Putamen (tissue), 1 donor: ENCODE measurements at regions not wholly inside any gene's neighbourhood (a gene's known extent, or its start where the extent isn't known, plus 50 kb on each side); places are given as distances from the start of the nearest gene placed in this dataset.

Experiments
- DNase-seq: peaks from one replicate; pipeline ENCODE4 v3.0.0-alpha.2; 2016; ENCODE audit warnings: low spot score

DNA sequence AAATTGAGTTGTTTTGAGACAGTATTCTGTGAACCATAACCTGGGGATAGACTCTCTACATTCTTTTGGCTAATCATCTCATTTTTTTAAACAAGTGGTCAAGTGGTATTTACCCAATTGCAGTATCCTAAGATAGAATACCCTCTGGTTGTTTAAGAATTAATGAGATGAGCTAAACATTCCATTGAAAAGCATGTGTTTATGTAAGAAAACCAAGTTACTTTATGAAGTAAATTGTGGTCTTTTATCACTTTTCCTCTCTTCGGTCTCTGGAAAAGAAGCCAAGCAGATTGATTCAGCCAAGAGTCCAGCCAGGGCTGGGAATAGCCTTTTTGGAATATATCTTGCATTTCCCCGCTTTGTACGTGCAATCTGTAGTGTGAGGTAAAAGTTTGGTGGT, 185.7 kb upstream of the TOPAZ1 start:
- no peak for DNase-seq

DNA sequence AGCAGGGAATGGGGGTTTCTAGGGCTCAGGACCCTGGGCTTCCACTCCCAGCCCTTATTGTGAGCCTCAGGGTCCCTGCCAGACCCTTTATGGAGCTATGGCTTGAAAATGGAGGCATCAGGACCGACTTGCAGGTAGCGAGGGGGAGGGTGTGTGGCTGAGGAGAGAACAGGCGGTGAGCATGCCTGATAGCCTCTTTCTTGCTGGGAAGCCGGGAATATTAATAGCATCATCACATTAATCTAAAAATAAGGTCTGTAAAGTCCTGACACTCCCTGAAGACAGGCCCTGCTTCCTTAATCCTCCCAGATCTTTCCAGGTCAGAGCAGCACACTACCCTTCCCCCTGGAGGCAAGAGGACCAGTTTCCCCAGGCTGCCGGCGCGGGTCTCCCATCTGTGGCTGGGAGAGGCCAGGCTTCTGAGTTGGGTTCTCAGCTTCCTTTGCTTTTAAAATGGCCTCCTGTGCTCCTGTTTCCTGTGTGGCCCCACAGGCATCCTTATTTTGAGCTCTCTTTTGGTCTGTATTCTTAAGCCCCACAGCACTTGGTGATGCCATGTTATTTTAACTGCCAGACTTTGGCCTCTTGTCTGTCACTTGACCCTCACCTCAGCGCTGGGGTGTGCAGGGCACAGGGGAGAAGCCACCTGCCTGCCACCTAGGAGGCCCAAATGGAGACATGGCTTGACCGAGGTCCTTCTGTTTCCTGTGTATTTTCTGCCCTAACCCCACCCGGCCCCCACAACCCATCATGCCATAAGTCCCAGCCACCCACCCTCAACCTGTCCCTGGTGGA, 185.0 kb upstream of the TOPAZ1 start:
- DNase-seq = no peak

GRCh38 chr3:44058022-44058867, 183.4 kb upstream of the TOPAZ1 start:
- DNase-seq = peak; percentile 83

GRCh38 chr3:44058868-44059203, 182.8 kb upstream of the TOPAZ1 start:
- no peak for DNase-seq

GRCh38 chr3:44060164-44060563, 181.5 kb upstream of the TOPAZ1 start:
- no peak for DNase-seq

GRCh38 chr3:44061268-44061667, 180.4 kb upstream of the TOPAZ1 start:
- no peak for DNase-seq

DNA sequence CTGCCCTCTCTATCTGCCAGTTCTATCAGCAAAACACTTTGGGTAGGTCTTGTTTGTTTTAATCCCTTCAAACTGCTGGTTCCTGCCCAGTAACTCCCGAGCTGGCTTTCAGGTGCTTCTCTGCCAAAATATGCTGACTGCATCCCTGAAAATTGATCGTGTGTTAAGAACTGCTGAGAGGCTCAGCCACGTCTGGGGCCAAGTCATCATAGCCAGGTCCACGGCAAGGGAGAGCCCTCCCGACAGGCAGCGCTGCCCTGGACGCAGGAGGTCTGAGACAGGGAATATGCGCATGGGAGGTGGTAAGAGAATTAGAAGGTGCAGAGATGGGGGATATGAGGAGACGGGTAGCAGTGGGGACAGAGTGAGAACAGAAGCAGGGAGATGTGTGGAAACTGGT, 179.7 kb upstream of the TOPAZ1 start:
- DNase-seq = no peak

DNA sequence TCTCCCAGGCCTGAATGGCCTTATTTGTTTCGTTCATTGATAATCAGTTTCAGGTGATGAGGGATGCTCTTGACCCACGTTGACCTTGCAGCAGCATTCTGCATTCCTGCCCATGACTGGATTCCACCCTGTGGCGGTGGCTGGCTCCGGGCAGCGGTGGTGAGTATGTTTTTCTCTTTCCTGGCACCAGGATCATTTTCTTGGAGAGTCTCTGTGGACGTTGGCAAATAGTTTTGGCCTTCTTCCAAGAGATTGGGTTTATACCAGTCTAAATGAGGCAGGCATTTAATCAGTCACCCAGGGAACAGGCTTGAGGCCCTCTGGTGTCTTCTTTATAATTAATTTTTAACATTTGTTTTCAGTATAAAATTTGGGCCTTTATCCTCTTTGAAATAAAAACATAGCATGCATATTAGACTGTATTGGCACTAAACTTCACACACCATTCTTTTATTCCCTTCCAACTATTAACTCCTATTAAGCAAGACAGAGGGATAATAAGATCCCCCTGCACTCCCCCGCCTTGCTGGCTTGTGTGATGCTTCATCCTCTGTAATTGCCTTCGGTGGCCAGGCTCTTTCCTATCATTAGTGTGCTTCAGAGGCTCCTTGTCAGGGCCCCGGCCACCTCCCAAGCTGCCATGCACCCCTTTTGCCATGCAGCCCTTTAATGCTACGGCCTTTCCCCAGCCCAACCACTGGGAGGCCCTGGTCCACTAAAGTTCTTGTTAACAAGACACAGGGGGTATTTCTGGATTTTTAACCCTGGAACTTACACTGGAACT, 176.2 kb upstream of the TOPAZ1 start:
- no peak for DNase-seq

GRCh38 chr3:44066806-44067205, 174.9 kb upstream of the TOPAZ1 start:
- no peak for DNase-seq

DNA sequence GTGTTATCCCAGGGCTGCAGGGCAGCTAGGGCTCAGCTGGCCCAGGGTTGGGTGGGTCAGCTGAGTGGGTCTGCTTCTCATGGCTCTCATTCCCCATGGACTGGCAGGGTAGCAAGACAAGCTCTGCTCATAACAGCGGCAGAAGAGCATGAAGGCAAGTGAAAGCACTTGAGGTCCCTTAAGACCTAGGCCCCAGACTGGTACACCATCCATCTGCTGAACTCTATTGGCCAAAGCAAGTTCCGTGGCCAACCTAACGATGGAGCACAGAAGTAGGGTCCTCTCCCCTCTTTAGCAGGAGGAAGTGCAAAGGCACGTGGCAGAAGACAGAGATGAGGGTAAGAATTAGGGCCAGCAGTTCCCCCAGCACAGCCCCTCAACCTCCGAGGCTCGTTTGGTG, 174.3 kb upstream of the TOPAZ1 start:
- DNase-seq = no peak

- no peak for DNase-seq
Observed at GRCh38 chr3:44068753-44069152, 172.9 kb upstream of the TOPAZ1 start.

DNA sequence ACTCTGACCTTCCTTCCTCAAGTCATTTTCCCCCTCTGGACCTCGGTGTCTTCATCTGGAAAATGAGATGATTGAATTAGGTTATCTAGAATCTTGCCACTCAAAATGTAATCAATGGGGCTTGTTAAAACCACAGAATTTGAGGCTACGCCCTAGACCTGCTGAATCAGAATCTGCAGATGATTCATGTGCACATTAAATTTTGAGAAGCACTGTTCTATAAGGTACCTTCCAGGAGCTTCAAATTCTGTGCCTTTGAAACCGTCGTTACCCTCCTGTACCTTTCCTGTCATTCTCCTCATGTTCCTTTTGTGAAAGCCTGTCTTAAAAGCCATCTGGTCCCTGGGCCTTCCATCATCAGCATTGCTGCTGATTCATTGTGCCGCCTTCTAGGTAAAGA, 172.4 kb upstream of the TOPAZ1 start:
- DNase-seq = no peak

GRCh38 chr3:44070841-44071546, 170.7 kb upstream of the TOPAZ1 start:
- DNase-seq = no peak

DNA sequence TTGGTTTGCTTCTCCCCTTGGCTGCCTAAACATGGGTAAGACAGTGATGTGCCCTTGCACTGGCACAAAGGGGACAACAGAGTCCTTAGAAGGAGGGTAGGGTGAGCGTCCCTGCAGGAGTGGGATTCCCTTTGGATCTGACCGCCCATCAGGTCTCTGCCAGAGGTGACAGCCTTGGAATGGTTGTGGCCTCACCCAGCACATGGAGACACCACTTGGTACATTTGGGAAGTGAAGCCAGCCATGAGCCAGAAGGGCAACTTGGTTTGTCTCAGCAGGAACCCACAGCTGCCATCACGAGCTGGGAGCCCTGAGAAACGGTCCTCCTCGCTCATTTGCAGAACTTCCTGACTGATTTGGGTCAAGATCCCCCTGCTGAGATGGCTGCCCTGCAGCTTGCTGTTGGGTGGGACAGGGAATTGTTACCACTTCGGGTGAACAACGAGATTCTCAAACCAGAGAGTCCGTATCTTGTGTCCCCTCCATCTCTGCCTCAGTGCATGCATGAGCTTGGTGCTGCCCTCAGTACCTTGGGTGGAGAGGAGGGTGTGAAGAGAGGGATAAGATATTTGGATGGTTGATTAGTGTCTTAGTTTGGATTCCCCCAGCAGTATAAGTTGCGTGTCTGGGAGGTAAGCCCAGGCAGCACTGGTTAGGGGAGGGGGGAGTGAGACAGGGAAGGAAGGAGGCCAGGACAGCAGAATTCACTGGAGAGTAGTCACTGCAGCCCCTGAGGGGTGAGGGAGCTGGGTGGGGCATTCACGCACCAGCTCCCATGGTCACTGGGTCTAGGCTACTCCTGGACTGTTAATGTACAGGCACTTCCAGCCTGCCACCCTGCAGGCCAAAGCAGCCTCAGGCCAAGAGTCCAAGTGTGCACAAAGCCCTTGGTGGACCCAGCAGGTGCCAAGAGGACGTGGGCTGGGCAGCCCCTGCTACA, 168.8 kb upstream of the TOPAZ1 start:
- no peak for DNase-seq

DNA sequence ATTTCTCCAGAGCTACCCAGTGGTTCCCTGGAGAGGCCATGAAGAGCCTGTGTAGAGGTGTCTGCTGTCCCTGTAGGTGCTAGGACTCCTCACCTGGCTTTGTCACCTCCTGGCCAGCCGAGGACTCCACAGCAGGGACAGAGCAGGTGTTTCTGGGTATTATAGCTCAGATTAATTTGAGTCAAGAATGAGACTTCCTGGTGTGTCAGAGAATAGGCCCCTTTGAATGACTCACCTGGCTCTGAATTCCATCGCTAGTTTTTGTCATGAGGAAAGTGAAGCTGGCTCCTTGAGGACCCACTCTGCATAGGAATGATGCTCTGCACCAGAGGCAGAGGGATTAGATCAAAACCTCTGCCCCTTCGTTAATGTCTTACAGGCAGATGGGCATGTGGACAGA, 167.5 kb upstream of the TOPAZ1 start:
- no peak for DNase-seq

- no peak for DNase-seq
Observed at GRCh38 chr3:44076221-44076829, 165.4 kb upstream of the TOPAZ1 start.

- DNase-seq = no peak
Observed at GRCh38 chr3:44077267-44077666, 164.4 kb upstream of the TOPAZ1 start.

DNA sequence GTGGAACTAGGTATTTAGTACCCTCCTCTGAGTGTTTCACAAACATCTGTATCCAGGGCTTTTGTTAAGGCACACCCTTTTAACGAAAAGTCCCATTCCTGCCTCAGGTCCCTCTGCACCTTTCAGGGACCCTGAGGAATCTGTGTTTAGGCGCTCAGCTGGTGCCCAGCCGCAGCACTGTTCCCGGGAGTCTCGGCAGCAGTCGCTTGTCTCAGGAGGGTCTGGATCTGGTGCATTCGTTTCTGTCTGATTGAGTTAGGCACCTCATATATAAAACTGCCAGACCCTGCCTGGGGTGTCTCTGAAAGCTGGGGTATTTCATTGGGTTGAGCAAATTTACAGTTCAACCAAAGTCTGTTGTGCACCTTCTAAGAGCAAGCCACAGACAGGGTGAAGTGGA, 162.8 kb upstream of the TOPAZ1 start:
- DNase-seq = no peak

DNA sequence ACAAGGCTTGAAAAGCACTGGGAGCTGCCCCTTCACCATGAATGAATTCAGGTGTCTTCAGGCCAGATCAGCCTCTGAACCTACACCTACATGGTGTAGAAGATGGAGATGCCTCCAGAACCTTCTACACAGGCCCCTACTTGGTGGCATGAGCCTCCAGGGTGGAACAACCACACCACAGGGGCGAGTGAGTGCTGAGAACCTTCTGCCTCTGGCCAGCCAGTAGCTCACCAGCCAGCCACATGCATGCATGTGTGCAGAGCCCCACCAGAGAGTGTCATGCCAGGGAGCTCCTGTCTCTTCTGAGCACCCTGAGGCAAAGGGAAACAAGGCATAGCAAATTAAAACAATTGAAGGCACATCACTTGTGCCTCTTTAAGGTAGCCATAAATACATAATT, 161.8 kb upstream of the TOPAZ1 start:
- DNase-seq = no peak

DNA sequence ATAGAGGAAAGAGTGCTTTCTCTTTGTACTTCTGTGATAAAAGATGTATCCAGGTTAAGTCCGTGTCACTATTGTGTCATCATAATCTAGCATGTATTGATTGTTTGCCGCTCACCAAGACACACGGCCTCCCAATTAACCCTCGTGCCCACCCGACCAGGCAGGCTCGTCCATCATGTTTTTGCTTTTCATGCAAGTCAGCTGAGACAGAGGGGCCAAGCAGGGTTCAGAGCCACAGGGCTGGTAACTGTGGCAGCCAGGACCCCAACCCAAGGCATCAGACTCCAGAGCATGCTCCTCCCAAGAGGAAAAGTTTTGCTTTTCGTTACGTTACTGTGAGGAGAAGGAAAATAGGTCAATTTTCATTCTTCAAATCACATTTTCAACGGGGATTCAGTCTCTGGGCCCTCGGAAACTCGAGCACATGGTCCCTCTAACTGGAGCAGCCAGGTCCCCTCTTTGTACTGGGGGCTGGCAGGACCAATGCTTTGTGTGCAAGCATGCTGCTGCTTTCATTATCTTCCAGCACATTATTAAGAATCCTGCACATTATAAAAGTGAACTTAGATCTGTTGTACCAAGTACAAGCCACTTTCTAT, 161.1 kb upstream of the TOPAZ1 start:
- DNase-seq = no peak
